ENCODE measurements at regions not wholly inside any gene's neighbourhood (a gene's known extent, or its start where the extent isn't known, plus 50 kb on each side); places are given as distances from the start of the nearest gene placed in this dataset.

- Histone ChIP-seq H3K4me1 (ENCODE audit: insufficient read depth, low read length, poor library complexity, severe bottlenecking) (no peaks in the 10 kb centered on the region), H3K36me3 (ENCODE audit: insufficient read depth, low read length, poor library complexity, severe bottlenecking) (no peaks in the 10 kb centered on the region), H3K4me3 (ENCODE audit: low read depth, low read length, poor library complexity, severe bottlenecking) (no peak overlapping the region), H3K27me3 (replicated peaks; ENCODE audit: insufficient read depth, low read depth, low read length, poor library complexity) (peaks cover 61% of the 10 kb centered on the region), H3K9me3 (ENCODE audit: low read depth, low read length, poor library complexity, severe bottlenecking) (no peaks in the 10 kb centered on the region), H3K27ac (ENCODE audit: low read depth, low read length, poor library complexity, severe bottlenecking) (no peak overlapping the region)
- no TSS peak for BruUV-seq (replicated peaks)
- no peak for DNase-seq (ENCODE audit: low spot score)
- intact Hi-C loops (cut with micrococcal nuclease; ENCODE audit: unreplicated experiment): no loop called here
- CTCF ChIA-PET: no interaction called here
- POLR2A ChIA-PET (ENCODE audit: low non-redundant PET): no interaction called here
- TF ChIP-seq EZH2 (IDR thresholded peaks at IDR 0.05; ENCODE audit: borderline replicate concordance, low read depth, low read length, poor library complexity, severe bottlenecking) (no peak), CTCF (conservative IDR thresholded peaks at IDR 0.05; ENCODE audit: low read depth, low read length) (no peak)
Measured at GRCh38 chr14:101428409-101428808, 132.9 kb upstream of the DIO3 start.

DNA sequence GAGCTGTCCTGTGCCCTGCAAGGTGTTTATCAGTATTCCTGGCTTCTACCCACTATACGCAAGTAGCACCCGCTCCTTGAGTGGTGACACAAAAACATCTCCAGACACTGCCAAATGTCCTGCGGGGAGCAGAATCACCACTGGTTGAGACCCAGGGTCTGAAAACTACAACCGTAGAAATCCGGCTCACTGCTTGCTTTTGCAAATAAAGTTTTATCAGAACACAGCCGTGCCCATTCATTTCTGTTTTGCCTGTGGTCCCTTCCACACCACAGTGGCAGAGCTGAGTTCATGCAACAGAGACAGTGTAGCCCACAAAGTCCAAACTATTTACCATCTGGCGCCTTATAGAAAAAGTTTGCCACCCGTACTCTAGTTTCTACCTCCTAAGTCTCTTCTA, 125.7 kb upstream of the DIO3 start:
- H3K36me3 ChIP-seq (ENCODE audit: insufficient read depth, low read length, poor library complexity, severe bottlenecking): no peaks in the 10 kb centered on the region
- no peaks in the 10 kb centered on the region for H3K9me3 ChIP-seq (ENCODE audit: low read depth, low read length, poor library complexity, severe bottlenecking)
- no peaks in the 10 kb centered on the region for H3K4me1 ChIP-seq (ENCODE audit: insufficient read depth, low read length, poor library complexity, severe bottlenecking)
- no TSS peak for BruUV-seq (replicated peaks)
- intact Hi-C loops (cut with micrococcal nuclease; ENCODE audit: unreplicated experiment): no loop called here
- H3K27me3 ChIP-seq (replicated peaks; ENCODE audit: insufficient read depth, low read depth, low read length, poor library complexity): peaks cover 67% of the 10 kb centered on the region
- no peak overlapping the region for H3K27ac ChIP-seq (ENCODE audit: low read depth, low read length, poor library complexity, severe bottlenecking)
- TF ChIP-seq EZH2 (IDR thresholded peaks at IDR 0.05; ENCODE audit: borderline replicate concordance, low read depth, low read length, poor library complexity, severe bottlenecking): no peak
- no peak for TF ChIP-seq CTCF (conservative IDR thresholded peaks at IDR 0.05; ENCODE audit: low read depth, low read length)
- no peak overlapping the region for H3K4me3 ChIP-seq (ENCODE audit: low read depth, low read length, poor library complexity, severe bottlenecking)
- no peak for DNase-seq (ENCODE audit: low spot score)
- POLR2A ChIA-PET (ENCODE audit: low non-redundant PET): no interaction called here
- CTCF ChIA-PET: no interaction called here

- Histone ChIP-seq H3K36me3 (ENCODE audit: insufficient read depth, low read length, poor library complexity, severe bottlenecking) (no peaks in the 10 kb centered on the region), H3K27me3 (replicated peaks; ENCODE audit: insufficient read depth, low read depth, low read length, poor library complexity) (peaks cover 59% of the 10 kb centered on the region), H3K4me3 (ENCODE audit: low read depth, low read length, poor library complexity, severe bottlenecking) (no peak overlapping the region), H3K9me3 (ENCODE audit: low read depth, low read length, poor library complexity, severe bottlenecking) (no peaks in the 10 kb centered on the region), H3K4me1 (ENCODE audit: insufficient read depth, low read length, poor library complexity, severe bottlenecking) (no peaks in the 10 kb centered on the region), H3K27ac (ENCODE audit: low read depth, low read length, poor library complexity, severe bottlenecking) (no peak overlapping the region)
- no peak for DNase-seq (ENCODE audit: low spot score)
- POLR2A ChIA-PET (ENCODE audit: low non-redundant PET): no interaction called here
- no TSS peak for BruUV-seq (replicated peaks)
- intact Hi-C loops (cut with micrococcal nuclease; ENCODE audit: unreplicated experiment): no loop called here
- CTCF ChIA-PET: no interaction called here
- TF ChIP-seq CTCF (conservative IDR thresholded peaks at IDR 0.05; ENCODE audit: low read depth, low read length): no peak
- no peak for TF ChIP-seq EZH2 (IDR thresholded peaks at IDR 0.05; ENCODE audit: borderline replicate concordance, low read depth, low read length, poor library complexity, severe bottlenecking)
Measured at GRCh38 chr14:101439023-101439422, 122.3 kb upstream of the DIO3 start.

Measured in A673 (cell line).